Activated CD4-positive, CD25-positive, alpha-beta regulatory T cell treated with anti-CD3 and anti-CD28 coated beads, Interleukin-2, amount 50 U/mL, for 16 hours (primary cell): ENCODE measurements at regions not wholly inside any gene's neighbourhood (a gene's known extent, or its start where the extent isn't known, plus 50 kb on each side); places are given as distances from the start of the nearest gene placed in this dataset.

Source experiments
- DNase-seq: peaks from one replicate; pipeline ENCODE4 v3.0.0-alpha.2; 2020; ENCODE audit warnings: low read depth, low spot score

DNA sequence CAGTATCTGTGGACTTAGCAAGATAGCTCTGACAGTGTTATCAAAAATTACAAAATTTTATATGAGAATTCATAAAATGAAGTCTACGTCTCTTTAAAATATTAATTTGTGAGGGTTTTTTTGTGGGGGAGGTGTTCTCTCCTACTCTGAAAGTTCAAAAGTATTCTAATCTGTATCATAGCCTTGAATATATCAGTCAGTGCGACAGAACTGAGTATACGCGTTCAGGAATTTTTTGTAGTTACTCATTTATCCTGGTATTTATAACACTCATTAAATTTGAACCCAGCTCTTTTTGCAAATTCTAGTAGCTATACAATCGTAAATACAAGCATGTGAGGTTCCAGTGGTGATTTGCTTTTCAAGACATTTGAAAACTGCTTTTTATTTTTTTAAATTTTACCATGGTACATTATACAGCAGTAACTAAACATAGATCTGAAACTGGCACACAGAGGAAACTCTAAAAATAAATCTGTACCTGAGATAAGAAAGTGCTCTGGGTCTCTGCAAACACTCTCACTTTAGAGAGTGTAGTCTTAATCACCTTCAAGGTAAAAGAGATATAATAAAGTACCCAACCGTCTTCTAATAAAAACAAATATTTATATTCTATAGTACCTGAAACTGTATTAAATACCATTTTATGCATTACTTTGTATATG, 178.4 kb upstream of the ADAMTS5 start:
- no peak for DNase-seq

GRCh38 chr21:27143476-27143875, 176.6 kb upstream of the ADAMTS5 start:
- no peak for DNase-seq

- no peak for DNase-seq
Observed at GRCh38 chr21:27139526-27139925, 172.6 kb upstream of the ADAMTS5 start.

DNA sequence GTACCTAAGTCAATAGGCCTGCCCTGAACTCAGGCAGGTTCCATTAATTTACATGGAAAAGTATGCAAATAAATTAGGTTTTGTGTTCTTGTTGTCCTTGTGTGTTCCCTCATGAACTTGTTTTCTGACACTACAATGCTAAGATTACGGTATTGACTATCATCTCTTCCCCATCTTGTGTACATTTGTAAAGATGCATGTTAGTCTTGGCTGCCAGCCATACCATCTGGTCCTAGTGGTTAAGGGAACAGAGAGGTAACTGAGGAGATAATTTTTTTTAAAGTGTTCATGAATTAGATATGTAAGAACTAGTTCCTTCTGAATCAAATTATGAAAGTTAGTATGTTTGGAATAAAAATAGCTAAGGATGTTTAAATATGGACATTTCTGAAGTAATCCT, 167.6 kb upstream of the ADAMTS5 start:
- no peak for DNase-seq

DNA sequence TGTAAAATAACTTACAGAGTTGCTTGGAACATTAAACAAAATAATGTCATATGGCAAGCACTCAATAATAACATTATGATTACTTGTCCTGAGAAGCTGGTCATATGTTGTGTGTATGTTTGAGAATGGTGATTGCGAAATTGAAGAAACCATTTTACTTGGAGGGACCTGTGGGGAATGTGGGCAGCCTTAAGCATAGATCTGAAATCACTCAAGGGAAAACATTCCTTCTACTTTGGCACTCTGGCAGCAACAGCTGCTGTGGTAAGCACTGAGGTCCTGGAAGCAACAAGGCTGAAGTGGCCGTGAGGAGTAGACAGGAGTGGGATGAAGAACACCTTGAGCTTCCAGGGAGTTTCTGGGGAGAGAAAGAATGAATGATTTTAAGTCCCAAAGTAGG, 165.4 kb upstream of the ADAMTS5 start:
- DNase-seq: no peak

GRCh38 chr21:27130154-27130553, 163.3 kb upstream of the ADAMTS5 start:
- DNase-seq: no peak

DNA sequence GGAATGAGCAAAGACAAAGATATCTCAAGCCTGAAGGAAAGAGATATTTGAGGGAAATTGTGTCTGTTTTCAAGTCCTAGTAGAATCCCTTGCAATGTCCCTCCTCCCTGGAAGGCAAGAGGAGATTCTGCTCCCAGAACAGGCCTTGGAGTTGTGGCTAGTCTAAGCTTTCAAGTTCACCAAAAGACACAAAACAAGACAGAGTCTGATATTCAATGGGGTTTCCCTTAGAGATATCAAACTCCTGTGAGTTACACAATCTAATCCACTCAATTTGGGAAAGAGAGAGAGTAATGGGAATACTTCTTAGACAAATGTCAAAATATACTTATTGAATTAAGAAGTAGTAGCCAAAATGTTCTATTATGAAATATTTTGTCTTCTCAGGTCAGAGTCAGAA, 162.8 kb upstream of the ADAMTS5 start:
- no peak for DNase-seq

DNA sequence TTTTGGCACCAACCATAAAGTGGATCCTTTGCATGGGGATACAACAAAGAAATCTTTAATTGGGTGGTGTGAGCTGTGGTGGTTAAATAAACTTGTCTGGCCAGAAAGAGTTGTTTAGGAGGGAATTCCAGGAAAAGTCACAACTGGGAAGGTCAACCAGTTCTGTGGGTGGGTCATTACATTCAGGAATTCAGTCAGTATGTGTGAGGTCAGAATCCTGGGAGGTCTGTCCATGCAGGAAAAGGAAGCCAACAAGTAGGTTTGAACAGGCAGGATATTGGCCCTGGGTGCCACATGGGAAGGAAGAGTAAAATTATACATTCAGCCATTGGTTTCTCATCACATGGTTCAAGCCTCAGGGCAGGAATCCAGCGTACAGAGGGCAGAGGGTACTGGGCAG, 162.3 kb upstream of the ADAMTS5 start:
- no peak for DNase-seq

GRCh38 chr21:27126140-27126539, 159.3 kb upstream of the ADAMTS5 start:
- no peak for DNase-seq

DNA sequence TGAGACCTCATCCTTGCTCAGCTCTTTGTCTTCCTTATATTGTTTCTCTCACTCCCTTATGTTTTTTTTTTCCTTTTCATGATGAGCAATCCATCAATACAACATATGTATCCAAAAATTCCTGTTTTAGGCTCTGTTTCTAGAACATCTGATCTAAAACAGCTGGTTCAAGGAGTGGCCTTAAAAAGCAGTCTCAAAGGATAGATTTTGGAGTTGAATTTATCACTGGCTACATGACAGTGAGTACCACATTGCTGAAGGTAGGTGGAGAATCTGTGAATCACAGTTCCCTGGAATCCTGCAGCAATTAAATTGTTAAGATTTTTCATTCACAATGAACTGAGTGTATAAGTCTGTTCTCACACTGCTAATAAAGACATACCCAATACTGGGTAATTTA, 155.8 kb upstream of the ADAMTS5 start:
- no peak for DNase-seq

DNA sequence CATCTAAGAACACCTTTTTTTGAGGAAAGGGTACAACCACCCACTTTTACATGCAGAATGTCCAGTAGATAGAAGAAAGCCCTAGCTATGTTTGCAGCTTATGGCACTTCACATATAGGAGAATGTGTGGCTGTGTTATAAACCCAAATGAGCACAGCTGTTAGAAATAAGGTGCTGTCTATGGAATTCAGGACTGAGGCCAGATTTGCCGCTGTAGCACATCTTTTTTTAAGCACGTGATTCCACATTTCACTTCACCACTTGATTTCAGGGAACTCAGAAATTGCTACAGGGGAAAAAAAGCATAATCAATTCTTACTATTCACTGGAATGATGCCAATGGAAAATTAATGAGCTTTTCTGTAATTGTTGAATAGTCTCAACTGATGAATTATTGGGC, 147.2 kb upstream of the ADAMTS5 start:
- DNase-seq: no peak

- no peak for DNase-seq
Observed at GRCh38 chr21:27112186-27112585, 145.3 kb upstream of the ADAMTS5 start.

DNA sequence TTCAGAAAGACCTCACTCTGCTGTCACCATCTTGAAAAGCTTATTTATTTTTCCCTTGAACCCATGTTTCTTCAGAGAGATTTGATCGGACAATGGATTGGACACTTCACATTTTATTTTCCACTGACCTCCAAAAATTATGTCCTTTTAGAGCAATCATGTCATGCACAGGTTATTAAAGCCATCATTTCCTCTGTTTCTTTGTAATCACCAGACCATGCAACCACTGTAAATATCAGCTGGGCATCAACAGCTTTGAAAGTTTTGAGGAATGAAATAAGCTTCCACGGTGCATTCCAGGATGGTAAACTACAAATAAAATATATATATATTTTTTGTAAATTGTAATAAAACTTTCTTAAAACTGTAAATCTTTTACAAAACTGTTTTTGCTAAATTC, 144.1 kb upstream of the ADAMTS5 start:
- DNase-seq: no peak

DNA sequence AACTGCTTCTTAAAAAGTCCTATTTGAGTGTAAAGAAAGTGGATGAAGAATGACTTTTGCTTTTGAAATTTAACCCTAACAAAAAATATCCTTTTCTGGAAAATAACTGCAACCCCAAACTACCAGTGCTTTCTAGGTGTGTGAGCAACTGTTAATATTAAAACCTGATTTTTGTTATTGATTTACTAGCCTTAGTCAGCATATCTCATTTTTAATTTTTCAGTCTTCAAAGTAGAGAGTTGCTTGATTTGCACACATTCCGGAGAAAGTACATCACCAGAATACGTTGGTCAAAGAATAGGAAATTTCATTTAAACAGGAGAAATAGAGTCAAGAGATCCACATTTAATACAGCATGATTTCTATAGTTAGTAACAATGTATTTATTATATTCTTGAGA, 141.8 kb upstream of the ADAMTS5 start:
- DNase-seq: no peak

DNA sequence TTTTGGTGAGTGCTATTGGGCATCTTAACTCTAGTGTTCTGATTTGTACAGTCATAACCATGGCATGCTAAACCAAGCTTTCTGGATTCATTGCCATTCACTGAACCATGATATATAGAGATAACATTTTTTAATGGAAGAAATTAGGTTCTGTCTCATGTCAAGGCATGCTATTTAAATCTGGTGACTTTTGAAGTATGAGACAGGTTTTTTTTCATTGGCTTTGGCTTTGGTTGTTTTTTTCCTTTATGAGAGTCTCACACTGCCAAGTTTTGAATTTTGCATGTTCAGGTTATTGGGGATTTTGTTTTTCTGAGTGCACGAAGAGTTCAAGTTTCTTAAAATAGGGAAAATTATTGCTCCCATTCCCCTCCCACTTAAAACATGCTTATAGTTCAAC, 141.3 kb upstream of the ADAMTS5 start:
- no peak for DNase-seq

GRCh38 chr21:27104846-27105431, 138.1 kb upstream of the ADAMTS5 start:
- DNase-seq: no peak

DNA sequence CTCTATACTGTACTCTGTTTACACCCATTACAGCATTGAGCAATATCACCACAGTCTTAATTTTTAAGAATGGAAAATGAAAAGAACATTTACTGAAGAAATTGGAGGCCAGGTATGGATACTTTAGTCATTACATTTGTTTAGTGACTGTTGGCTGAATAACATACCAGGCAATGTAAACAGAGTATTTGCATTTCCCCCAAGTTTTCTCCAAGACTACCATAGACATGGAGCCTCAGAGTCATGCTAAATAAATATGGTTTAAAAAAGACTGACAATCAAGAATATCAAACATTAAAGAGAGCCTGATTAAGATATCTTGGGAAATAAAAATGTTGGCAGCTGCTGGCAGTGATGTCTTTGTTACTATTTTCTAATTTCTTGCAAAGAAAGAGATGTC, 136.9 kb upstream of the ADAMTS5 start:
- DNase-seq: no peak

- no peak for DNase-seq
Observed at GRCh38 chr21:27101523-27101922, 134.6 kb upstream of the ADAMTS5 start.

DNA sequence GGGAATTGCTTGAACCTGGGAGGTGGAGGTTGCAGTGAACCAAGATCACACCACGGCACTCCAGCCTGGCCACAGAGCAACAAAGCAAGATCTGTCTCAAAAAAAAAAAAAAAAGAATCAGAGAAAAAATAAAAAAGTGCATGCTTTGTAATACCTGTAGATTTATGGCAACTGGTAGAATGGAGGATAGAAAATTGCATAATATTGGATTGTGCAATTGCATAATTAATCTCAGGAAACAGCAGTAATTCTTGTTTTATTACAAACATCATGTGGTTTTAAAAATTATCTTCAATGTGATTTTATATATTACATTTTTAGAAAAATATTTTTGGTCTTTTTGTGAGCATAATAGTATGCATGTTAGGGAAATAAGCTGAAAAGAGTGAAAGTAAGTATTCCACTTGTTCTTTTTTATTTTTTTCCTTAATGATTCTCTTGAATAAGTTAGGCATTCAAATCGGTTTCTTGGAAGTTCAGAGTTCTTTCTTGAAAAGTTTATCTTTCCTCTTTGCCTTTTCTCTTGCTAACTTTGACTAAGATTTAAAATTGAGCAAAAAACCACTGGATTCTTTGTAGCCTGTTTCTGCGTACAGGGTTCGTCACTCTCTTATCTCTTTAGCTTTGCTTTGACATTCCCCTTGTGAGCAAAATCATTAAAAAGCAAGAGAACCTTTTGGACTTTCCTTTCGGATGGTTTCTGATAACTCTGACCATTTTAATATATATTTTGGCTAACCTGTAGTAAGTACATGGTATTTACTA, 127.5 kb upstream of the ADAMTS5 start:
- DNase-seq: no peak

- no peak for DNase-seq
Observed at GRCh38 chr21:27086630-27087029, 119.7 kb upstream of the ADAMTS5 start.

DNA sequence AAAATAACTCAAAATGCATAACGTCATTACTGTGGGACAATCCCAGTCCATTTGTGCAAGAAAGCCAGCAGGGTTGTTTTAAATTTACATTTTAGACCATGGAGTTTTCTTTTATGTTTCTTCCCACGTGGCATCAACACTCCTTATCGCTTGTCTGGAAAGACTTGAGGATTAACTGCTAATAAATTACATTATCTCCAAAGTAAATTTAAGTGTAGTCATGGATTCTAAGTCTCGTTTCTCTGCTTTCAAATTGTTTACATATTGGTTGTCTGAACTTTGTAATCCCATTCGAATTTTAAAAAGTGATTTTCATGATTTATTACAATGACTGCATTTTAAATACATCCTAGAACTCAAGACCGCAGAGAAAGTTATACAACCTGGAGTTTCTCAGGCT, 119.3 kb upstream of the ADAMTS5 start:
- no peak for DNase-seq

GRCh38 chr21:27085387-27085786, 118.5 kb upstream of the ADAMTS5 start:
- DNase-seq: no peak

DNA sequence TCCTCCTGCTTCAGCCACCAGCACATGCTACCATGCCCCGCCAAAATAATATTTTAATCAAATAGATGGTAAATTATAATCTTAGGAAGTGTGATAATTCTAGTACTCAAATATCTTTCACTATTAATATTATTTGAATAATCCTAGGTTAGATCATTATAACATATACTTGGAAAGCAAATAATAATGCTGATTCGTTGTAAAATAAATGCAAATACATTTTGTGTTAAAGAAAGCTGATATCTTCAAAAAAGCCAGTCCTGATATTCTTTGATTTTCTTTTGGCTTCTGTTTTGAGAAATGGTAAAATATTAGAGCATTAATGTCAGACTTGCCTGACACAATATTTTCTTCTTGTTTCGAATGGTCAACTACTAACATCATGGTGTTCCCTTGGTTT, 116.3 kb upstream of the ADAMTS5 start:
- no peak for DNase-seq
